ENCODE measurements at regions not wholly inside any gene's neighbourhood (a gene's known extent, or its start where the extent isn't known, plus 50 kb on each side); places are given as distances from the start of the nearest gene placed in this dataset.

GRCh38 chr5:82389347-82389746, 111.2 kb upstream of the RPS23 start:
- TSS peak; percentile 91 for BruUV-seq (replicated peaks)

More at GRCh38 chr5:82389347-82389746, 111.2 kb upstream of the RPS23 start:
- H3K9ac ChIP-seq (ENCODE audit: insufficient read depth in 1 of 2, low read depth in 2 of 2, low read length in 2 of 2): peak overlapping the region; percentile 13 to 36; a peak in 3 of 4 replicates
- H3K36me3 ChIP-seq (ENCODE audit: control insufficient read depth, insufficient read depth, low read length): no peaks in the 10 kb centered on the region
- H3K27ac ChIP-seq (ENCODE audit: extremely low read depth, low read depth, low read length): peak overlapping the region; percentile 80
- ChIA-PET POLR2A (interaction anchor here (0.7 to 1.2 kb wide), 5 partner anchors 13 to 144 kb away, joined by 3 to 4 read pairs (median 3); no protein-coding TSS in a partner anchor), CTCF (ENCODE audit: low intra/inter-chr PET ratio) (no interaction called here)
- H3K4me2 ChIP-seq (ENCODE audit: insufficient read depth, low read length): peak overlapping the region; percentile 57
- 60% methylated on average over 2 of the region's 2 CpGs for WGBS (ENCODE audit: insufficient coverage, low coverage, missing lambda C conversion rate)
- H4K20me1 ChIP-seq (replicated peaks; ENCODE audit: control insufficient read depth, insufficient read depth, low read length): no peaks in the 10 kb centered on the region
- H3K4me1 ChIP-seq (replicated peaks in 1 of 2; ENCODE audit: control insufficient read depth in 2 of 2, insufficient read depth in 2 of 2, low read length in 2 of 2): peaks cover 13 to 22% of the 10 kb centered on the region in 2 experiments
- peak overlapping the region; percentile 94 for H2AFZ ChIP-seq (ENCODE audit: low read depth, low read length)
- intact Hi-C loops (cut with micrococcal nuclease) (loop anchor here (1.0 kb wide), 1 partner anchor 32 kb away; no protein-coding TSS in a partner anchor), in situ Hi-C loops (cut with MboI) (no loop called here)
- no peaks in the 10 kb centered on the region for H3K9me3 ChIP-seq (replicated peaks; ENCODE audit: control insufficient read depth, insufficient read depth, low read depth, low read length)
- DNase-seq (ENCODE audit: extremely low read depth in 1 of 4, low spot score in 3 of 4) (no peak), FAIRE-seq (no peak), ATAC-seq (peak; percentile 70)
- H3K9me1 ChIP-seq (ENCODE audit: control insufficient read depth, insufficient read depth, low read length): no peaks in the 10 kb centered on the region
- H3K4me3 ChIP-seq: 0 out of 2 replicates have a peak overlapping the region, but pooled peaks have one; percentile 6
- TF ChIP-seq TCF7L2 (IDR thresholded peaks at IDR 0.05; ENCODE audit: low read depth, low read length) (no peak), ATF6 (CRISPR knock-in tag; IDR thresholded peaks at IDR 0.05) (peak; percentile 13; the same call in 1 of the 2 replicates), MEF2D (tag; conservative IDR thresholded peaks at IDR 0.05; ENCODE audit: low read depth) (0 out of 2 replicates have a peak, but pooled peaks have one; percentile 9), DIDO1 (tag; IDR thresholded peaks at IDR 0.05; ENCODE audit: low read depth) (peak; percentile 26; the same call in 1 of the 2 replicates), PHB2 (IDR thresholded peaks at IDR 0.05; ENCODE audit: low read depth) (no peak), STAT5A (IDR thresholded peaks at IDR 0.05; ENCODE audit: borderline replicate concordance, low read length) (0 out of 2 replicates have a peak, but pooled peaks have one; percentile 3)
- no peaks in the 10 kb centered on the region for H3K27me3 ChIP-seq (ENCODE audit: control insufficient read depth in 2 of 2, insufficient read depth in 2 of 2, low read length in 2 of 2)
- H3K79me2 ChIP-seq (ENCODE audit: control insufficient read depth, insufficient read depth, low read length): no peaks in the 10 kb centered on the region
